Ovary (tissue), 3 donors: ENCODE measurements at regions not wholly inside any gene's neighbourhood (a gene's known extent, or its start where the extent isn't known, plus 50 kb on each side); places are given as distances from the start of the nearest gene placed in this dataset.

Experiments
- POLR2A ChIP-seq: fragments of 450-650 bp; IDR thresholded peaks from one replicate; pipeline ENCODE4 v1.6.1; 2017; ENCODE audit warnings: antibody characterized with exemption, mild to moderate bottlenecking, moderate library complexity
- TF ChIP-seq, protein P1 (sequence below), 3 donors: fragments of 450-650 bp in 2 of 3; fragments of 200-600 bp in 1 of 3; IDR thresholded peaks; one replicate each; pipeline versions ENCODE4 v1.5.1 to v1.8.0; 2016 to 2022; ENCODE audit warnings: antibody characterized with exemption in 3 of 3, mild to moderate bottlenecking in 1 of 3
- donor health status: DM: no; HTN: no; CAD: no.

DNA sequence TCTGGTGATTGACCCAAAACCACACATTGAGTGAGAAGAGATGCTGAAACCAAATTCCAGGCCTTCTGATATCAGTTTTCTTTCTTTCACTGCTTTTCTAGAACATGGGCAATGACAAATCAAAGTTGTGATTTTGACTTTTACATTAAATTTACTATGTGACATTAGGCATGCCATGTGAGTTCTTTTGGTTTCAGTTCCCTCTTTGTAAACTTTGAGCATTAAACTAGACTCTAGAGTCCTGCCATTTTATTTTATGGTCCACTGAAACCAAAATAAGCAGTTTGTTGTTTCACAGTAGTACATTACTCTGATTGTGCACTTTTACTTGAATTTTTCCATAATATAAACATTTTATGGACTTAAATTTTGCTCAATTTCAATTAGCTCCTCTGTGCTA is 381.1 kb upstream of the SEMA3D start:
- no peak for TF ChIP-seq POLR2A
- TF ChIP-seq, protein P1, sequence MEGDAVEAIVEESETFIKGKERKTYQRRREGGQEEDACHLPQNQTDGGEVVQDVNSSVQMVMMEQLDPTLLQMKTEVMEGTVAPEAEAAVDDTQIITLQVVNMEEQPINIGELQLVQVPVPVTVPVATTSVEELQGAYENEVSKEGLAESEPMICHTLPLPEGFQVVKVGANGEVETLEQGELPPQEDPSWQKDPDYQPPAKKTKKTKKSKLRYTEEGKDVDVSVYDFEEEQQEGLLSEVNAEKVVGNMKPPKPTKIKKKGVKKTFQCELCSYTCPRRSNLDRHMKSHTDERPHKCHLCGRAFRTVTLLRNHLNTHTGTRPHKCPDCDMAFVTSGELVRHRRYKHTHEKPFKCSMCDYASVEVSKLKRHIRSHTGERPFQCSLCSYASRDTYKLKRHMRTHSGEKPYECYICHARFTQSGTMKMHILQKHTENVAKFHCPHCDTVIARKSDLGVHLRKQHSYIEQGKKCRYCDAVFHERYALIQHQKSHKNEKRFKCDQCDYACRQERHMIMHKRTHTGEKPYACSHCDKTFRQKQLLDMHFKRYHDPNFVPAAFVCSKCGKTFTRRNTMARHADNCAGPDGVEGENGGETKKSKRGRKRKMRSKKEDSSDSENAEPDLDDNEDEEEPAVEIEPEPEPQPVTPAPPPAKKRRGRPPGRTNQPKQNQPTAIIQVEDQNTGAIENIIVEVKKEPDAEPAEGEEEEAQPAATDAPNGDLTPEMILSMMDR (IDR thresholded peaks at IDR 0.05) = no peak
